Activated CD4-positive, alpha-beta T cell treated with anti-CD3 and anti-CD28 coated beads, Interleukin-2, amount 10 ng/mL, durations not matched to agents 7 days and 5 days (primary cell): ENCODE measurements at regions not wholly inside any gene's neighbourhood (a gene's known extent, or its start where the extent isn't known, plus 50 kb on each side); places are given as distances from the start of the nearest gene placed in this dataset.

Source experiments
- CTCF ChIA-PET: fragments of 350-600 bp; sonication (Branson Sonifier 250); formaldehyde crosslinking; loops from one replicate; lab custom pipeline; 2021; ENCODE audit warnings: antibody characterized with exemption; lab: Charles Lee
- POLR2A ChIA-PET: fragments of 350-600 bp; sonication (Branson Sonifier 250); formaldehyde crosslinking; loops from one replicate; lab custom pipeline; 2021; ENCODE audit warnings: antibody characterized with exemption; lab: Charles Lee
- DNase-seq: peaks from one replicate; pipeline ENCODE4 v3.0.0-alpha.2; 2020
- H3K27ac Mint-ChIP-seq: one replicate; pipeline ENCODE4 v1.8.0; 2021; ENCODE audit warnings: mild to moderate bottlenecking, moderate library complexity, mixed read lengths
- H3K27me3 Mint-ChIP-seq: one replicate; pipeline ENCODE4 v1.8.0; 2021; ENCODE audit warnings: mixed read lengths
- H3K36me3 Mint-ChIP-seq: one replicate; pipeline ENCODE4 v1.8.0; 2021; ENCODE audit warnings: low read depth, mixed read lengths
- H3K4me1 Mint-ChIP-seq: one replicate; pipeline ENCODE4 v1.8.0; 2021; ENCODE audit warnings: mixed read lengths
- H3K4me3 Mint-ChIP-seq: one replicate; pipeline ENCODE4 v1.8.0; 2021; ENCODE audit warnings: mild to moderate bottlenecking, moderate library complexity, mixed read lengths
- H3K9me3 Mint-ChIP-seq: one replicate; pipeline ENCODE4 v1.8.0; 2021; ENCODE audit warnings: mixed read lengths

DNA sequence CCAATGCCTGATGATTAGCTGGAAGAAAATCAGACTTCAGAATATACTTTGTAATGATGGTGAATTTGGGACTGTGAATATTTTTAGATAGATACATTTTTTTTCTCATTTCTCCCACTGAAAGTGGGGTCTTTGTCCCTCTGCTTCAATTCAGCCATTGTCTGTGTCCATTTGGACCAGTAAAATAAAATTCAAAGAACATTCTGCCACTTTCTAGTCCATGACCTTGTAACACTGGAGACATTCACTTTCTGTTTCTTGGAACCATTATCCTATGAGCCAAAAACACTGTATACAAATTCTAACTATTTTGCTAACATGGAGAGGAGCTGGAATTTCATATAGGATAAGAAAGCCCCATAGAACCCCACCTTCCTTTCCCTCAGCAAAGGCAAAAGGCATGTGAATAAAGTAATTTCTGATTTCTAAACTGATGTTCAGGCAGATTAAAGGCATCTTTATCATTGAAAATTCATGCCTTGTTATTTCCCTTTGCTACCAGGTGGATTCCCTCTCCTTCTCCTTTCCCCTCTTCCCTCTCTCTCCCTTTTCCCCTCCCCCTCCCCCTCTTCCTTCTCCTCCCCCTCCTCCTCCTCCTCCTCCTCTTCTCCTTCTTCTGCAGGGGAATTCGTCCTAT is 2010.4 kb upstream of the LRRTM1 start:
- ChIA-PET POLR2A (no interaction called here), CTCF (no interaction called here)
- Mint-ChIP-seq H3K4me1 (no peaks in the 10 kb centered on the region), H3K27me3 (no peaks in the 10 kb centered on the region), H3K9me3 (peaks cover 4% of the 10 kb centered on the region), H3K27ac (no peak overlapping the region), H3K36me3 (no peaks in the 10 kb centered on the region), H3K4me3 (no peak overlapping the region)
- DNase-seq, result no peak

DNA sequence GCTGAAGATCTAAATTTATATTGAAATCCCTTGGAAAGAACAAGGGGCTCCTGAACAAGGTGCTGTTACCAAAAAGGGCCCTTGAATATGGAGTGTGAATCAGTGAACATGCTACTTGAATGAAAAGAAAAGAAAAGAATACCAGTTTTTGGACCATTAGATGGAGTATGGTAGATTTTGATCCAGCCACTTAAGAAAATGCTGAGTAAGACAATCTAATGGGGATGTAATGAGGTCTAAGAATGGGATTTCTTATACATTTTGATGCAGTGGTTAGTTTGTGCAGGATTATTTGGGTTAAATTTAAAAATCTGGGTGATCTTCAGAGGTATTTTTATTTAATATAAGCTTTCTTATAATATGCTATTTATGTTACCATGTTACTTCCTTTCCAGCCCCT is 2003.0 kb upstream of the LRRTM1 start:
- ChIA-PET POLR2A (no interaction called here), CTCF (no interaction called here)
- no peak for DNase-seq
- Mint-ChIP-seq H3K27me3 (no peaks in the 10 kb centered on the region), H3K36me3 (no peaks in the 10 kb centered on the region), H3K4me1 (no peaks in the 10 kb centered on the region), H3K4me3 (no peak overlapping the region), H3K27ac (no peak overlapping the region), H3K9me3 (peaks cover 4% of the 10 kb centered on the region)

DNA sequence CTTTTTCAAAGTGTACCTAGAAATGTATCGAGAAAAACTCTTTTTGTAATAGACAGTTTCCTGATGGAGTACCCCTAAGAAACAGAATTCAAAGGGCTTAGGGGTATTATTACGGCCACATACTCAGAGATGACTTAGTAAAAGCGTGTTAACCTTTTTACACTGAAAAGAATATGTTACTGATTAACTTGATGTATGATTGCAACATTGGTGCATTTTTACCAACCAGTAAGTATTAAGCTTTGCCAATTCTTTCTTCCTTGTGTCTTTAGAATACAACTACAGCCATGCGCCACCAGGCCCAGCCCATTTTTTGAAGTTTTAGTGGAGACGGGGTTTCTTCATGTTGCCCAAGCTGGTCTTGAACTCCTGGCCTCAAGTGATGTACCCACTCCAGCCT is 1997.0 kb upstream of the LRRTM1 start:
- Mint-ChIP-seq H3K36me3 (no peaks in the 10 kb centered on the region), H3K4me1 (no peaks in the 10 kb centered on the region), H3K27me3 (no peaks in the 10 kb centered on the region), H3K9me3 (peaks cover 2% of the 10 kb centered on the region), H3K27ac (no peak overlapping the region), H3K4me3 (no peak overlapping the region)
- CTCF ChIA-PET, result interaction anchor here (0.6 kb wide), 1 partner anchor 1925 kb away, joined by 3 read pairs; no protein-coding TSS in a partner anchor
- DNase-seq, result no peak
- POLR2A ChIA-PET, result no interaction called here

DNA sequence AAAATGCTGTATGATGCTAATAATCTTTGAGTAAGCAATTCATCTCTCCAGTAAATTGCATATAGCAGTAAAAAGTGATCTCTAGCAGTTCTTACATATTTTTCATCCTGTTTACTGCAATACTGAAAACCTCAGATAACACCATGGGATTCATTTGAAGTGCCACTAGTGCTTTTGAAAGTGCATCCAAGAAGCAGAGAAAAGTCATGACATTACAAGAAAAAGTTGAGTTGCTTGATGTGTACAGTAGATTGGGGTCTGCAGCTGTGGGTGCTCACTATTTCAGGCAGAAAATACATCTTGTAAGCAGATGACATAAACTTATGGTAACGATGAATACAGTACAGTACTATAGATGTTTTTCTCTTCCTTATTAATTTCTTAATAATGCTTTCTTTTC is 1984.9 kb upstream of the LRRTM1 start:
- CTCF ChIA-PET, result no interaction called here
- Mint-ChIP-seq H3K9me3 (peaks cover 4% of the 10 kb centered on the region), H3K27ac (no peak overlapping the region), H3K4me1 (no peaks in the 10 kb centered on the region), H3K36me3 (no peaks in the 10 kb centered on the region), H3K4me3 (no peak overlapping the region), H3K27me3 (no peaks in the 10 kb centered on the region)
- DNase-seq, result no peak
- POLR2A ChIA-PET, result no interaction called here

DNA sequence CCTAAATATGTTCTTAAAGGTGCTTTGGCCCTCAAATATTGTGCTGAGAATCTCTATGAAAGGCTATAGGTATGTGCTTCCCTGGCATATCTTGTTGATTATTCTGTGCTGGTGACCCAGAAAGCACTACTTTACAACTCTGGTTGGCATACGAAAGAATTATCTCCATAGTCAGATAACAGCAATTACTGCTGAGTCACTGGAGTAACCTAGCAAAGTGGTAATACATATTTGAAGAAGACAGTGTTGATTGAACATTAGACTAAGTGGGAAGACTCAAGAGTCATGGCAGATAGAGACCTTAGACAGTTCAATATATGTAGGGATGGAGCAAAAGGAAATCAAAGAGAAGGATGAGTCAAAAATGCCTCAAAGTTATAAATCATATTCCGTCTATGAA is 1978.5 kb upstream of the LRRTM1 start:
- Mint-ChIP-seq H3K27me3 (no peaks in the 10 kb centered on the region), H3K4me1 (no peaks in the 10 kb centered on the region), H3K4me3 (no peak overlapping the region), H3K9me3 (peaks cover 8% of the 10 kb centered on the region), H3K36me3 (no peaks in the 10 kb centered on the region), H3K27ac (no peak overlapping the region)
- CTCF ChIA-PET, result no interaction called here
- DNase-seq, result no peak
- POLR2A ChIA-PET, result no interaction called here

DNA sequence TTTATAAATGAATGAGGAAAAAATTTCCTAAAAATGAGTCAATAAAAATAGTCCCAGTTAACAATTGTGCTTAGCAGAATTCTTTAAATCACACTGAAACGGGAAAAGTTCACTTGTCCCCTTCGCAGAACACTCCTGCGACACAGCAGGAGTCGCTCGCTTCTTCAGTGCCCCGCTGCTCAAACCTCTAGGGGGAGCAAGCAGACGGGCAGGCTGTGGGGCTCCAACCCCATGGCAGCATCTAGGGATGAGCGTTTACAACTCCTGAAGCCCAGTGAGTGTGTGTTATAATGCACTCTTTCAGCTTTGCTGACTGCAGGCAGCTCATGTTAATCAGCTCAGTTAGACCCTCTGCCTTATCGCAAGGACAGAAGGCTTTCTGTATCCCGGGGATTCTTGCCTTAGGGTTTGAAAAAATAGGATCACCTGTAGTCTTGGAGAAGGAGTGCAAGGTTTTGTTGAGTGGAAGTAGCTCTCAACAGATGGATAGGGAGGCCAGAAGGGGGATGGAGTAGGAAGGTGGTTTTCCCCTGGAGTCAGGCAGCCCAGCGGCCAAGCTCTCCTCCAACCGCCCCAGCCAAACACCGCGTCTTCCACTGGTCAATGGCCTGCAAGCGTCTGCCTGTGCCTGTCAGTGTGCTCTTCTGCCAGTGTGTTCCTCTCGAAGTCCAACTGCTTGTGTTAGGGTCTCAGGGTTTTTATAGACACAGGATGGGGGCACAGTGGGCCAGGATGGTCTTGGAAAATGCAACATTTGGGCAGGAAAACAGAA is 1977.7 kb upstream of the LRRTM1 start:
- no peak for DNase-seq
- H3K27me3 Mint-ChIP-seq, result no peaks in the 10 kb centered on the region
- no peak overlapping the region for H3K4me3 Mint-ChIP-seq
- H3K36me3 Mint-ChIP-seq, result no peaks in the 10 kb centered on the region
- ChIA-PET CTCF (no interaction called here), POLR2A (no interaction called here)
- H3K27ac Mint-ChIP-seq, result no peak overlapping the region
- H3K9me3 Mint-ChIP-seq, result peaks cover 5% of the 10 kb centered on the region
- no peaks in the 10 kb centered on the region for H3K4me1 Mint-ChIP-seq

DNA sequence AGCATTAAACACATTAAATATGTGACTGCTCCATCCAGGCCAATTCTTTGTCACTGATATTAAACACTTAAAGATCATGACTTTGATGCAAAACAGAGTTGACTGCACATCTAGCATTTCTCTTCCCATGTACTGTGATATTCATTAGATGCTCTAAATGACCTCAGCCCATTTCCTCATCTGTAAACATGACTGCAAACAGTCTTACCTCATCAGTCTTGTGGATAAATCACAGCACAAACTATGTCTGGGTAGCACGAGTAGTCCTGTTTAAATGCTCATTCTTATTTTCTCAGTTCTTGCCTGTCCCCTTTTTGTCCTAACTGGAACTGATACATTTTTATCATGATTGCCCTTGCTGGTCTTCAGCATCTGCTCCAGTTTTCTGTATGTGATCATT is 1974.8 kb upstream of the LRRTM1 start:
- POLR2A ChIA-PET, result no interaction called here
- Mint-ChIP-seq H3K4me3 (no peak overlapping the region), H3K27me3 (no peaks in the 10 kb centered on the region), H3K4me1 (no peaks in the 10 kb centered on the region), H3K36me3 (no peaks in the 10 kb centered on the region), H3K9me3 (peaks cover 12% of the 10 kb centered on the region), H3K27ac (no peak overlapping the region)
- no peak for DNase-seq
- CTCF ChIA-PET, result no interaction called here

DNA sequence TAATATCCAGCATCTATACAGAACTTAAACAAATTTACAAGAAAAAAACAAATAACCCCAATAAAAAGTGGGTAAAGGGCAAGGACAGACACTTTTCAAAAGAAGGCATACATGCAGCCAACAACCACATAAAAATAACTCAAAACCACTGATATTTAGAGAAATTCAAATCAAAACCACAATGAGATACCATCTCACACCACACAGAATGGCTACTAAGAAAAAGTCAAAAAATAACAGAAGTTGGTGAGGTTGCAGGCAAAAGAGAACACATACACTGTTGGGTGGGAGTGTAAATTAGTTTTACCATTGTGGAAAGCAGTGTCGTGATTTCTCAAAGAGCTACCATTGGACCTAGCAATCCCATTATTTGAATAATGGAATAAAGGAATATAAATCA is 1973.9 kb upstream of the LRRTM1 start:
- ChIA-PET POLR2A (no interaction called here), CTCF (no interaction called here)
- Mint-ChIP-seq H3K4me1 (no peaks in the 10 kb centered on the region), H3K27ac (no peak overlapping the region), H3K4me3 (no peak overlapping the region), H3K36me3 (no peaks in the 10 kb centered on the region), H3K27me3 (no peaks in the 10 kb centered on the region), H3K9me3 (peaks cover 12% of the 10 kb centered on the region)
- no peak for DNase-seq

DNA sequence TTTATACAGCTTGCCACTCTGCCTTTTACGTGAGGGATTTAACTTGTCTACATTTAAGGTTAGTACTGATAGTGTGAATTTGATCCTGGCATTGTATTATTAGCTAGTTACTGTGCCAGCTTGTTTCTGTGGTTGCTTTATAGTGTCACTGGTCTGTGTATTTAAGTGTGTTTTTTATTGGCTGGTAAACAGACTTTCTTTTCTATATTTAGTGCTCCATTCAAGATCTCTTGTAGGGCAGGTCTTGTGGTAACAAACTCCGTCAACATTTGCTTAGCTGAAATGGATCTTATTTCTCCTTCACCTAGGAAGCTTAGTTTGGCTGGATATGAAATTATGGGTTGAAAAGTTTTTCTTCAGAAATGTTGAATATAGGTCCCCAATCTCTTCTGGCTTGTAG is 1971.0 kb upstream of the LRRTM1 start:
- Mint-ChIP-seq H3K36me3 (no peaks in the 10 kb centered on the region), H3K27me3 (no peaks in the 10 kb centered on the region), H3K27ac (no peak overlapping the region), H3K4me1 (no peaks in the 10 kb centered on the region), H3K4me3 (no peak overlapping the region), H3K9me3 (peaks cover 12% of the 10 kb centered on the region)
- DNase-seq, result no peak
- ChIA-PET CTCF (no interaction called here), POLR2A (no interaction called here)

DNA sequence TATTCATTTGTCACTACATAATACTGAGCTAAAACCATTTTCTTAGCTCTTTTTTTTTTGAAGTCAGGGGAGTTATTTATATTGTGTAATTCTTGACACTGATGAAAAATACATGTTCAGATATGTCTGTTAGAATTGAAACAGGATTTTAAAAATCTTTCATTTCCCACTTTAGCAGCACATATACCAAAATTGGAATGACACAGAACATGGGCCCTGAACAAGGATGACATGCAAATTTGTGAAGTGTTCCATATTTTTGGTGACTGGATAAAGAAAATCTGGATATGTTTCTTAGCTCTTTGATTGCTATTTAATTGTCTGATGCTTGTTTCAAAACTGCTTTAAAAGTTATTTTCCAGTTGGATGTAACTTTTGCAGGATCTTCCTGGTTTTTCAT is 1963.9 kb upstream of the LRRTM1 start:
- H3K4me1 Mint-ChIP-seq, result no peaks in the 10 kb centered on the region
- CTCF ChIA-PET, result no interaction called here
- H3K4me3 Mint-ChIP-seq, result no peak overlapping the region
- POLR2A ChIA-PET, result no interaction called here
- DNase-seq, result no peak
- H3K9me3 Mint-ChIP-seq, result no peaks in the 10 kb centered on the region
- H3K27ac Mint-ChIP-seq, result no peak overlapping the region
- no peaks in the 10 kb centered on the region for H3K27me3 Mint-ChIP-seq
- H3K36me3 Mint-ChIP-seq, result no peaks in the 10 kb centered on the region

DNA sequence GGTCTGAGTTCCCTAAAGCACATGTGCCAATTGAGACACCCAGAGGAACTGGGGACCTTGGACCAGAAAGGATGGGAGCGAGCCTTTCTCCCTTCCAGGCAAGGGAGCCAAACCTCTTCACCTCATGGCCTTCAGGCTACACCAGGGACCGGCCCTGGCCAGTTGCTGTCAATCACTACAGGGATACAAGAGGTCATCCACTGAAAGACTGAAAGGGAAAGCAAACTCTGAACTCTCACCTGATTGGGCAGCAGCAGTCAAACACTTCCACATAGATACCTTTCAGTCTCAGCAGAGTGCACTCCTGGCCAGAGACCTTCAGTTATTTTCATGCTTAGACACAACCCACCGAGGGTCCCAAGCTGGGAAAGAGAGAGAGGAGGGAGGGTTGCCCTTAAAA is 1956.0 kb upstream of the LRRTM1 start:
- peaks cover 5% of the 10 kb centered on the region for H3K9me3 Mint-ChIP-seq
- no peak for DNase-seq
- CTCF ChIA-PET, result no interaction called here

DNA sequence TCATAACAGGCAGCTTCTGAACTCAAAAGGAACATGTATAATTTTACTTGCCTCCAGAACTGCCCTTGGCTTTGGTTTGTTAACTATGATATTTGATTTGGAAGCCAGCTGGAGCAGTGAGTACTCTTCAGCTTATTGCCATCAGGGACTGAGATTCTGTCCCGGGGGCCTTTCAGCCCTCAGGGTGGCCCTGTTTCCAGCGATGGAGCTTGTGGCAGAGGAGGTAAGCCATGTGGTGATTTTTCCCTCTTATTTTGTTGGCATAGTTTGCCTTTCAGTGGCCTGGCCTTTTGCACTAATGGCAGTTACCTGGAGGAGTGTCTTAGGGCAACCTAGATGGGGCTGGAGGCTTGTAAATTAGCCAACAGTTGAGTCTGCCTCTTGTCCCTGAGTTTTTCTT is 1955.0 kb upstream of the LRRTM1 start:
- no peak overlapping the region for H3K27ac Mint-ChIP-seq
- H3K27me3 Mint-ChIP-seq, result no peaks in the 10 kb centered on the region
- no peak for DNase-seq
- POLR2A ChIA-PET, result no interaction called here
- H3K4me1 Mint-ChIP-seq, result no peaks in the 10 kb centered on the region
- CTCF ChIA-PET, result no interaction called here
- no peaks in the 10 kb centered on the region for H3K36me3 Mint-ChIP-seq
- H3K9me3 Mint-ChIP-seq, result peaks cover 6% of the 10 kb centered on the region
- no peak overlapping the region for H3K4me3 Mint-ChIP-seq

More for the DNA sequence above, 1956.0 kb upstream of the LRRTM1 start:
- no peak overlapping the region for H3K4me3 Mint-ChIP-seq
- no peak overlapping the region for H3K27ac Mint-ChIP-seq
- H3K27me3 Mint-ChIP-seq, result no peaks in the 10 kb centered on the region
- H3K4me1 Mint-ChIP-seq, result no peaks in the 10 kb centered on the region
- H3K36me3 Mint-ChIP-seq, result no peaks in the 10 kb centered on the region
- POLR2A ChIA-PET, result no interaction called here

DNA sequence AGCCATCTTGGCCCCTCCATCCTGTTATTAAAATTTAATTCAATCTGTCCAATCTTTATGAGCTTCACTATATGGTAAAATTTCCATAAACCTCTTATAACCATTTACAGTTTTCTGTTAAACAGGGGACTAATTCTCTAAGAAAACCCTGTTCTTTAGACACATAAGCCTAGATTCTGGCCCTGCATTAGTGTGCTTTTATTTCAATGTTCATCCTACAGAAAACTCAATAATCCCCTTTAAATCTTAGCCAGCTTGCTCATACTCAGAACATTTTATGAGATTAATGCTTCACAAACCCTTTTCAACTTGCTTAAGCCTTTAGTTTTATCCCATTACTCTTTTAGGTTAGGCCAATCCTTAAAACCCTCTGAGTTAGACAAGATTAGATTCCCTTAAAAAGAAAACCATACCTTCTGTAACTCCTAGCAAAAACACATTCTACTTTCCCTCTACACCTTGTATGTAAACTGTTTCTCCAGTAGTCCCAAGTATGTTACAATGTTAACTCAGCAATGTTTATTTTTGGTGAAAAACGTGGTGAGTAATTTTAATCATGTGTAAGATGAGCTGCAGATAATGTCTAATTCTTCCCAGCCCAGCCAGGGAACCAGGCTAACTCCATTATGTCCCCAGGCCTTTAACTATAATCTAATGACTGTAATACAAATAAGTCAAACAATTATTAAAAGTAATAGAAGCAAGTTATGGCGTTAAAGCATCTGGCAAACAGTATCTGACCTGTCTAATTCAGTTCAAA is 1953.4 kb upstream of the LRRTM1 start:
- CTCF ChIA-PET, result no interaction called here
- POLR2A ChIA-PET, result no interaction called here
- Mint-ChIP-seq H3K27ac (no peak overlapping the region), H3K36me3 (no peaks in the 10 kb centered on the region), H3K9me3 (peaks cover 9% of the 10 kb centered on the region), H3K4me3 (no peak overlapping the region), H3K4me1 (no peaks in the 10 kb centered on the region), H3K27me3 (no peaks in the 10 kb centered on the region)
- no peak for DNase-seq
